Activated CD8-positive, alpha-beta T cell treated with anti-CD3 and anti-CD28 coated beads for 36 hours (primary cell): ENCODE measurements at regions not wholly inside any gene's neighbourhood (a gene's known extent, or its start where the extent isn't known, plus 50 kb on each side); places are given as distances from the start of the nearest gene placed in this dataset.

Experiments
- ATAC-seq: fragments of 200-7000 bp; cut with Tn5 transposase; one replicate; pipeline ENCODE4 v1.10.0; 2021; ENCODE audit warnings: mild to moderate bottlenecking, moderate library complexity
- CTCF ChIA-PET: fragments of 350-600 bp; sonication (Branson Sonifier 250); formaldehyde crosslinking; loops from one replicate; lab custom pipeline; 2021; ENCODE audit warnings: antibody characterized with exemption; lab: Charles Lee
- POLR2A ChIA-PET: fragments of 350-600 bp; sonication (Branson Sonifier 250); formaldehyde crosslinking; loops from one replicate; lab custom pipeline; 2021; ENCODE audit warnings: antibody characterized with exemption; lab: Charles Lee
- DNase-seq: peaks from one replicate; pipeline ENCODE4 v3.0.0-alpha.2; 2020
- H3K27ac Mint-ChIP-seq: one replicate; pipeline ENCODE4 v1.8.0; 2021; ENCODE audit warnings: mild to moderate bottlenecking, mixed read lengths
- H3K27me3 Mint-ChIP-seq: one replicate; pipeline ENCODE4 v1.8.0; 2021; ENCODE audit warnings: mixed read lengths
- H3K36me3 Mint-ChIP-seq: one replicate; pipeline ENCODE4 v1.8.0; 2021; ENCODE audit warnings: low read depth, mixed read lengths
- H3K4me1 Mint-ChIP-seq: one replicate; pipeline ENCODE4 v1.8.0; 2021; ENCODE audit warnings: low read depth, mixed read lengths
- H3K4me3 Mint-ChIP-seq: one replicate; pipeline ENCODE4 v1.8.0; 2021; ENCODE audit warnings: mild to moderate bottlenecking, moderate library complexity, mixed read lengths
- H3K9me3 Mint-ChIP-seq: one replicate; pipeline ENCODE4 v1.8.0; 2021; ENCODE audit warnings: mixed read lengths
- CTCF ChIP-seq: fragments of 200-600 bp; IDR thresholded peaks from one replicate; pipeline ENCODE4 v1.8.0; 2022; ENCODE audit warnings: antibody characterized with exemption, mild to moderate bottlenecking
- intact Hi-C: fragments of 100-400 bp; cut with micrococcal nuclease; formaldehyde crosslinking; loops from one replicate; pipeline ENCODE4 v1.10.0; 2022

DNA sequence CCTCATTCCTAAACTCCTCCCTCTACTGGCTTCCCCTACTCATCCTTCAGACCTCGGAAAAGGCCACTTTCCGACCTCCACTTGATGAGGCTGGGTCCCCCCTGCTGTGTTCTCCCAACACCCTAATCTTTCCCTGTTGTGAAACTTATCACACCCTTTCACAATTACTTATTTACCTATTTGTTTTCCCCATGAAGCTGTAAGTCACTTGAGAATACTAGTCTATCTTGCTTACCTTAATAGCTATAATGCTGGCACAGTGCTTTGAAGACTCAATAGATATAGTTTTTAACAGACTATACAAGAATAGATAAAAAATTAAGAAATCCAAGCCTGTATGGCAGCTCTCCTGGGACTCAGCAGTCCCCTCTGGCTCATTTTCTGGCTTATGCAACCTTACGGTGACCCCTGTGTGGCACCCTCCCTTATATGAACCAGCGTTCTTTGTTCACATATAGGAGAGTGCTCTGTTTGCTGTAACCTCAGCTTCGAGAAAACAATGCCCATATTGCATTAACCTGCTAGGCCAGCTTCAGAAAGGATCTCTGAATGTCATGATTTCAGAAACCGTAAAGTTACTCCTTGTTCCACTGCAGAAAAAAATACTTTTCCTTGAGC lies 220.4 kb upstream of the PKDCC start:
- no peak overlapping the region for H3K27ac Mint-ChIP-seq
- peaks cover 15% of the 10 kb centered on the region for H3K27me3 Mint-ChIP-seq
- no peak overlapping the region for H3K4me3 Mint-ChIP-seq
- DNase-seq (no peak), ATAC-seq (no peak)
- H3K4me1 Mint-ChIP-seq: no peaks in the 10 kb centered on the region
- ChIA-PET CTCF (interaction anchor here (1.5 kb wide), 1 partner anchor 13 kb away, joined by 4 read pairs; no protein-coding TSS in a partner anchor), POLR2A (interaction anchor here (0.7 kb wide), 1 partner anchor 107 kb away, joined by 3 read pairs; no protein-coding TSS in a partner anchor)
- H3K36me3 Mint-ChIP-seq: no peaks in the 10 kb centered on the region
- H3K9me3 Mint-ChIP-seq: no peaks in the 10 kb centered on the region
- intact Hi-C loops: no loop called here
- no peak for TF ChIP-seq CTCF

DNA sequence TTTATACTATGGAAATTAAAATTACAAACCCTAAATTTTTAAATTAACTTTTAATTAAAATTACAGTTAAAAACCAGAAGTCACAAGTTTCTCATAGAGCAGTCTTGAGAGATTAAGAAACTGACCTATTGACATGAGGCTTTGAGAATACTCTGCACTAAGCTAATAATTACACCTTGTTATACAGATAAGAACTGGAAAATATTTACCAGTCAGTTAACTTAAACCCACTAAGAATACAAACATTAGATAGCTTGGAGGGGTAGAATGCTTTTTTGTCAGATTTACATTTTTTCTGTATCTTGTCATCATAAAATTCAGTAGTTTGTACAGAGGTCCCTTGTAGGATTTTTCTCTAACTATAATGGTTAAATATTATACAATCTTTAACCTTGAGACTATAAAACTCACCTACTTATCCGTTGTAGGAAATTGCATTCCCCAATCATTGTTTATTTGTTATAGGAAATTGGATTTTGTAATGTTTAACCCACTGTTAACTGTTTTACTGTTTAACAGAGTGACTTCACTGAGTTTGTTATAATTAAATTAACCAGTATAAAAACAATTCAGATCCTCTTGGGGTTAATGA lies 219.7 kb upstream of the PKDCC start:
- no peaks in the 10 kb centered on the region for H3K9me3 Mint-ChIP-seq
- H3K4me3 Mint-ChIP-seq: no peak overlapping the region
- H3K27me3 Mint-ChIP-seq: peaks cover 15% of the 10 kb centered on the region
- DNase-seq (no peak), ATAC-seq (no peak)
- no peak for TF ChIP-seq CTCF
- intact Hi-C loops: no loop called here
- CTCF ChIA-PET: no interaction called here
- H3K27ac Mint-ChIP-seq: no peak overlapping the region
- no peaks in the 10 kb centered on the region for H3K4me1 Mint-ChIP-seq
- H3K36me3 Mint-ChIP-seq: no peaks in the 10 kb centered on the region
- POLR2A ChIA-PET: interaction anchor here (0.7 kb wide), 1 partner anchor 107 kb away, joined by 3 read pairs; no protein-coding TSS in a partner anchor

- H3K36me3 Mint-ChIP-seq: no peaks in the 10 kb centered on the region
- H3K4me3 Mint-ChIP-seq: no peak overlapping the region
- no peaks in the 10 kb centered on the region for H3K9me3 Mint-ChIP-seq
- POLR2A ChIA-PET: no interaction called here
- ATAC-seq (no peak), DNase-seq (no peak)
- no peaks in the 10 kb centered on the region for H3K4me1 Mint-ChIP-seq
- intact Hi-C loops: no loop called here
- H3K27me3 Mint-ChIP-seq: peaks cover 15% of the 10 kb centered on the region
- CTCF ChIA-PET: interaction anchor here (0.9 to 1.0 kb wide), 2 partner anchors 41 to 45 kb away, joined by 3 read pairs; no protein-coding TSS in a partner anchor
- no peak for TF ChIP-seq CTCF
- H3K27ac Mint-ChIP-seq: no peak overlapping the region
Measured at GRCh38 chr2:41829052-41829451, 218.8 kb upstream of the PKDCC start.

GRCh38 chr2:41830600-41830999 lies 217.2 kb upstream of the PKDCC start:
- intact Hi-C loops: no loop called here
- ChIA-PET POLR2A (no interaction called here), CTCF (interaction anchor here (1.6 kb wide), 1 partner anchor 10 kb away, joined by 4 read pairs; no protein-coding TSS in a partner anchor)
- Mint-ChIP-seq H3K9me3 (no peaks in the 10 kb centered on the region), H3K27me3 (peaks cover 23% of the 10 kb centered on the region), H3K36me3 (no peaks in the 10 kb centered on the region), H3K4me1 (no peaks in the 10 kb centered on the region), H3K4me3 (no peak overlapping the region), H3K27ac (no peak overlapping the region)
- TF ChIP-seq CTCF: no peak
- ATAC-seq (no peak), DNase-seq (no peak)

- ATAC-seq (no peak), DNase-seq (no peak)
- H3K27me3 Mint-ChIP-seq: peaks cover 24% of the 10 kb centered on the region
- H3K4me3 Mint-ChIP-seq: no peak overlapping the region
- H3K9me3 Mint-ChIP-seq: no peaks in the 10 kb centered on the region
- ChIA-PET CTCF (no interaction called here), POLR2A (no interaction called here)
- intact Hi-C loops: no loop called here
- no peak overlapping the region for H3K27ac Mint-ChIP-seq
- TF ChIP-seq CTCF: no peak
- no peaks in the 10 kb centered on the region for H3K4me1 Mint-ChIP-seq
- no peaks in the 10 kb centered on the region for H3K36me3 Mint-ChIP-seq
Measured at GRCh38 chr2:41832218-41832617, 215.6 kb upstream of the PKDCC start.
